ENCODE measurements at regions not wholly inside any gene's neighbourhood (a gene's known extent, or its start where the extent isn't known, plus 50 kb on each side); places are given as distances from the start of the nearest gene placed in this dataset.

DNA sequence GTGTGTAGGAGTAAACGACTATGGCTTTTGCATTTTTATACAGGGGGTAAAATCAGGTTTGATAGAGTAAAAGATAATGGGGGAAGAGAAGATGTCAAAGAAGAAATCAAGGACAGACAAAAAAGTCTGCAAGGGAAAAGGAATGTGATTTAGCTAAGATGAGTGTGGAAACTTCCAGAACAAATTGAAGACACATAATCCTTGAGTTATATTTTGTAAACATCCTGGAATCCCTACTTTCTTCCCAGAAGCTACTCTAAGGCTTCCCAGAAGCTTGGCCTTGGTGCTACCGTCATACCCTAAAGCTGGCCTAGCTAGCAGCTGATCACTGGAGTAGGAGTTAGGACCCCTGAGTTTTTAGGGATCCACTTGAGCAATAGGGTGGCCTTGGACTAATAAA is 82.4 kb downstream of the BLID start:
- in situ Hi-C loops (cut with MboI; ENCODE audit: low pct_unique_long_range_greater_than_20kb in 2 of 9, low sequenced_read_pairs in 9 of 9, unreplicated experiment in 9 of 9): no loop called here
- WGBS, 10 experiments: 44 to 100% (median 81%) methylated on average over 2 of the region's 2 CpGs; no CpG with 5 or more reads in 4 of the 10 experiments
- H3K27ac ChIP-seq: no peak overlapping the region
- H3K4me3 ChIP-seq: no peak overlapping the region
- no peak for ATAC-seq (replicated peaks in 6 of 8)
- no peaks in the 10 kb centered on the region for H3K4me1 ChIP-seq (replicated peaks in 1 of 2)

DNA sequence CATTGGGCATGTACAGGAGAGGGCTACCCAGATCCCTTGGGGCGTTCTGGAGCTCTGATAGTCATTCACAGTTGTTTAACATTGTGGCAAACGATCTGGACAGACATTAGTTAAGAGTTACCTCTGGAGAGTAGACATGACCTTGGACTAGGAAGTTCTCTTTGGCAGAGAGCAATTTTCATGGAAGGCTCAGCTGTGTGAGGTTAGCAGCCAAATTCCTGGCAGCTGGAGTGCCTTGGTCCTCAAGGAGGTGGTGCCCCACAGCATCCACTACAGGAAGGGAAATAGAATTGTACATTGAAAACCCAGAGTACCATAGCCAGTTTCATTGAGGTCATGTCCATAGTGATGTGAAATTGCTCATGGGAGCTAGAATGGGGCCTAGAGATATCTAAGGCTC is 82.8 kb downstream of the BLID start:
- no peak for ATAC-seq (replicated peaks in 6 of 8)
- in situ Hi-C loops (cut with MboI; ENCODE audit: low pct_unique_long_range_greater_than_20kb in 2 of 9, low sequenced_read_pairs in 9 of 9, unreplicated experiment in 9 of 9): no loop called here
- no peak overlapping the region for H3K27ac ChIP-seq
- WGBS, 10 experiments: 20 to 92% (median 83%) methylated on average over 1 to 2 of the region's 2 CpGs; no CpG with 5 or more reads in 3 of the 10 experiments
- no peaks in the 10 kb centered on the region for H3K4me1 ChIP-seq (replicated peaks in 1 of 2)
- H3K4me3 ChIP-seq: no peak overlapping the region

DNA sequence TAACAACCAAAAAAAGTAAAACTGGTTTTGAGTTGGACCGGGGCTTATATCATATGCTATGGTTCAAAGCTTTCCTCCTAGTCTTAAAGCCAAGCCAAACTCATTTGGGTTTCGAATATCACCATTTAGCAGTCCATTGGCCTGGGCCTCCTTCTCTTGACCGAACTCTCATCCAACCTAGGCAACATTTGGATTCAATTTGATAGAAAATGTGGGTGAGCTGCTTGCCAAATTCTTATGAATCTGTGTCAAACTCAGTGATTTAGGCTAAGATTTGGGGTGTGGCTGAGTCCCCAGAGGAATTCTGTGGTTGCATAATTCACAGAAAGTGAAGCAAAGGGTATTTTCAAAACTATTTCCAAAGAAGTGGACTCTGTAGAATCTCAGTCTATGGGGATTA is 83.7 kb downstream of the BLID start:
- in situ Hi-C loops (cut with MboI; ENCODE audit: low pct_unique_long_range_greater_than_20kb in 2 of 9, low sequenced_read_pairs in 9 of 9, unreplicated experiment in 9 of 9): no loop called here
- 0 to 86% (median 80%) methylated on average over 2 to 3 of the region's 3 CpGs; no CpG with 5 or more reads in 5 of the 10 experiments for WGBS, 10 experiments
- H3K4me3 ChIP-seq: no peak overlapping the region
- peak in 2 of 8 experiments; percentile 44 to 49 for ATAC-seq (replicated peaks in 6 of 8)
- H3K27ac ChIP-seq: no peak overlapping the region
- no peaks in the 10 kb centered on the region for H3K4me1 ChIP-seq (replicated peaks in 1 of 2)

DNA sequence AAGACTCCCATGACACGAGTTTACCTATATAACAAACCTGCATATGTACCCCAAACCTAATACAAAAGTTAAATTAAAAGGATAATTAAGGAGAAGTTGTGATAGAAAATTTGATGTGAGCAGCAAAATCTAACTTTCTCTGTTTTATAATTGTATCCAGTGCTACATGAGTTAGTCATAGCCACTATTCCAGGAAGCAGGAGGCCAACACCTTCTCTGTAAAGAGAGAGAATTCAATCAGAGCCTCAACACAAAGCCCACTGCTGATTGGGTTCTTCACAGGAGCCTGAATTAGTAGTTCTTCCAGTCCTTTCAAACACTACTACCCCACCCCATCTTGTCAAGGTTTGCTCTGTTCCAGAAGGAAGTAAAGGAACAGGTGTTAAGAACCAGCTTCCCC is 84.2 kb downstream of the BLID start:
- Histone ChIP-seq H3K4me1 (replicated peaks in 1 of 2) (no peaks in the 10 kb centered on the region), H3K27ac (no peak overlapping the region), H3K4me3 (no peak overlapping the region)
- in situ Hi-C loops (cut with MboI; ENCODE audit: low pct_unique_long_range_greater_than_20kb in 2 of 9, low sequenced_read_pairs in 9 of 9, unreplicated experiment in 9 of 9): no loop called here
- WGBS, 10 experiments: 25 to 100% (median 81%) methylated on average over 1 of the region's 1 CpG; no CpG with 5 or more reads in 4 of the 10 experiments
- ATAC-seq (replicated peaks in 6 of 8): peak in 2 of 8 experiments; percentile 47 to 58

DNA sequence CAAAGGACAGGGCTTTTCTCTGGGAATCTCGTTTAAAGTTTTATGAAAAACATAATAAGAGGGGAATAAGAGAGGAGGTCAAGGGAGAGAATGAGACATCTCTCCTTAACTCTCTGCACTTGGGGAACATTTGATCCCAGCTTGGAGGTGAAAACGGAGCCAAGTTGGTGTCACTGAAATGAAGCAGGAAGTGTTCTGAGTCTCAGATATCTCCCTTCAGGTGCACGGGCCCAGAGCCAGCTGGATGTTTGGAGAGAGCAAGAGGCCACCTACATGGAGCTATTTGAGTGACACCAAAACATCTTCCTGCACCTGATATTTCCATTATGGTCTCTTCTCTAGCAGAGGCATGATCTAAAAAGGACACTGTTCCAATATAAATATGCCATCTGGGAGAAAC is 85.7 kb downstream of the BLID start:
- in situ Hi-C loops (cut with MboI; ENCODE audit: low pct_unique_long_range_greater_than_20kb in 2 of 9, low sequenced_read_pairs in 9 of 9, unreplicated experiment in 9 of 9): no loop called here
- H3K27ac ChIP-seq: no peak overlapping the region
- H3K4me1 ChIP-seq (replicated peaks in 1 of 2): no peaks in the 10 kb centered on the region
- H3K4me3 ChIP-seq: no peak overlapping the region
- 58 to 100% (median 100%) methylated on average over 1 to 3 of the region's 3 CpGs; no CpG with 5 or more reads in 3 of the 10 experiments for WGBS, 10 experiments
- no peak for ATAC-seq (replicated peaks in 6 of 8)

DNA sequence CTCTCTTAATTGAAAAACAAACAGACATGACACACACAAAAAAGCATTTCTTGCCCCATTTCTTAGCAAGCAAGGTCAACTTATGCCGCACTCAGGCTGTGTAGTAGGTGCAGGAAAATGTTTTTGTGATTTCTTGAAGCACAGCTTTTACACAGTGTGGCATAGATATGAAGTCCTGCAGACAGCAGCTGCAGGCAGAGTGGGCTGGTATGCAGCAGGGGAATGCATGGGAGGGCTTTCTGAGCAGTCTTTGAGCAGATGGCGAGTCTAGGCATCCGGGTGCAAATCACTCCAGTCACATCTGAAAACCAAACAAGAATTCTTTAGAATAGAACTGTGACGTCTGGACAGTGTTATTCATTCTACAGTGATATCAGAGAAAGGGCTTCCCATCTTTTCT is 87.5 kb downstream of the BLID start:
- 73 to 100% (median 93%) methylated on average over 1 to 4 of the region's 4 CpGs; no CpG with 5 or more reads in 3 of the 10 experiments for WGBS, 10 experiments
- ATAC-seq (replicated peaks in 6 of 8): no peak
- H3K27ac ChIP-seq: no peak overlapping the region
- peaks cover 0 to 5% of the 10 kb centered on the region in 2 donors for H3K4me1 ChIP-seq (replicated peaks in 1 of 2)
- no peak overlapping the region for H3K4me3 ChIP-seq
- in situ Hi-C loops (cut with MboI; ENCODE audit: low pct_unique_long_range_greater_than_20kb in 2 of 9, low sequenced_read_pairs in 9 of 9, unreplicated experiment in 9 of 9): no loop called here

DNA sequence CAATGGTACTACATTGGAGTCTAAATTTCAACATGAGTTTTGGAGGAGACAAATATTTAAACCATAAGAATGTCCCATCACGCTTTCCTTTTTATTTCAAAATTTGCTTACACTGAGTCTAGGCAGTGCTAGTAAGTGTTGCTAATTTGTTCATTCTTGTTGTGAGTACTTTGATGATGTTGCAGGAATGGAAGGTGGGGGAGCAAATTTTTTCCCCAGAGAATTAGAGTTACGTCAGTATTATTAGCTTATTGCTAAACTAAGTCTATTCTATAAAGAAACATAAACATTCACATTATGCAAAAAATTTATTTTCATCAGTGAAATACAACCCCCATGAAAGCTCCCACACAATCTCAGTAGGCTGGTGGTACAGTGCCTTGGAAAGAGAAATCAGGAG is 88.0 kb downstream of the BLID start:
- in situ Hi-C loops (cut with MboI; ENCODE audit: low pct_unique_long_range_greater_than_20kb in 2 of 9, low sequenced_read_pairs in 9 of 9, unreplicated experiment in 9 of 9): no loop called here
- no peak for ATAC-seq (replicated peaks in 6 of 8)
- Histone ChIP-seq H3K4me3 (no peak overlapping the region), H3K4me1 (replicated peaks in 1 of 2) (peaks cover 0 to 5% of the 10 kb centered on the region in 2 donors), H3K27ac (no peak overlapping the region)
- WGBS, 10 experiments: 86 to 100% (median 100%) methylated on average over 1 to 2 of the region's 2 CpGs; no CpG with 5 or more reads in 1 of the 10 experiments

DNA sequence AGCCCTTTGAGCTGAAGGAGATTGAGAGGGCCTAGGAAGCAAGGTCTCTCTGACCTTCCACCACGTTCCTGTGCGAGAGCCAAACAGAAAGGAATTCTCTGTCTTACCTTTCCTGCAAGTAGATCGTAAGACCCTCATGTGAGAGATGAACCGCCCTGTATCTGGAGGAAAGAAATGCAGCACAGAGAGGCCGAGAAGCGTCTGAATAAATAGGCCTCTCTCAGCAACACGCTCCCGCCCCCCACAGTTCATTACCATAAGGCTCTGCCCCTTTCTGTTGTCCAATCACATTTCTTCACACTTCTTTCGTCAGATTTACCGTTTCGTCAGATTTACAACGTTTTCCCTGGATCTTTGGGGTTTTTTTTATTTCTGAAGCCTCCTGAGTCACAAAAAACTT is 90.3 kb downstream of the BLID start:
- 52 to 100% (median 89%) methylated on average over 1 to 11 of the region's 12 CpGs for WGBS, 10 experiments
- Histone ChIP-seq H3K4me1 (replicated peaks in 1 of 2) (peaks cover 0 to 5% of the 10 kb centered on the region in 2 donors), H3K27ac (no peak overlapping the region), H3K4me3 (no peak overlapping the region)
- no peak for ATAC-seq (replicated peaks in 6 of 8)
- in situ Hi-C loops (cut with MboI; ENCODE audit: low pct_unique_long_range_greater_than_20kb in 2 of 9, low sequenced_read_pairs in 9 of 9, unreplicated experiment in 9 of 9): no loop called here

DNA sequence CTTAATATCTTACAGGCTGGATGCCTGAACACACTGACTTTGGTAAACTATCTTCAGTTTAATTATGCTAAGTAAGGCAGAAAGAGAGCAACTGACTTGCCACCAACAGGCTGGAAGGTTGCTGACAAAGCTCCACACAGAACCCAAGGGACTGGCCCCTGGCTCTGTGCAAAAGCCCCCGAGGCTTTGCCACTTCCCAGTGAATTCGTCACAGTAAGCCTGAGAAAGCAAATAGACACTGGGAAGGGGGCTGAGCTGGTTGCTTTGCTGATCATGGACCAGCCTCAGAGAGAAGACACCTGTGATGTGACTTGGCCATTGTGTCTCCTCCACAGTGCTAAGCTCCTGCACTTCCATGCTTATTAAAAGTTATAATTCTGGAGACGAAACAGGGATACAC is 91.7 kb downstream of the BLID start:
- in situ Hi-C loops (cut with MboI; ENCODE audit: low pct_unique_long_range_greater_than_20kb in 2 of 9, low sequenced_read_pairs in 9 of 9, unreplicated experiment in 9 of 9): no loop called here
- no peak for ATAC-seq (replicated peaks in 6 of 8)
- no peak overlapping the region for H3K4me3 ChIP-seq
- peaks cover 0 to 5% of the 10 kb centered on the region in 2 donors for H3K4me1 ChIP-seq (replicated peaks in 1 of 2)
- WGBS, 10 experiments: 19 to 80% (median 40%) methylated on average over 1 to 2 of the region's 3 CpGs; no CpG with 5 or more reads in 5 of the 10 experiments
- H3K27ac ChIP-seq: no peak overlapping the region

DNA sequence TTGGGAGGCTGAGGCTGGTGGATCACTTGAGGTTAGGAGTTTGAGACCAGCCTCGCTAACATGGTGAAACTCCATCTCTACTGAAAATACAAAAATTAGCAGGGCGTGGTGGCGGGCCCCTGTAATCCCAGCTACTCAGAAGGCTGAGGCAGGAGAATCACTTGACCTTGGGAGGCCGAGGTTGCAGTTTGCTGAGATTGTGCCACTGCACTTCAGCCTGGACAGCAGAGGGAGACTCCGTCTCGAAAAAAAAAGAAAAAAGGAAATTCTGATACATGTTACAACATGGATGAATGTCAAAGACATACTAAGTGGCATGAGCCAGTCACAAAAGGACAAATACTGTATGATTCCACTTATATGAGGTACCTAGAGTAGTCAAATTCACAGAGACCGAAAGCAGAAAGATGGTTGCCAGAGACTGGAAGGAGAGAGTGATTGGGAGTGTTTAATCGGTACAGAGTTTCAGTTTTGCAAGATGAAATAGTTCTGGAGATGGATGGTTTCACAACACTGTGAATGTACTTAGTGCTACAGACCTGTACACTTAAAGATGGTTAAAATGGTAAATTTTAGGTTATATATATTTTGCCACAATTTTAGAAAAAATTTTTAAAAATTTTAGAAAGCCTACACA is 92.3 kb downstream of the BLID start:
- ATAC-seq (replicated peaks in 6 of 8): no peak
- 17 to 100% (median 78%) methylated on average over 1 to 8 of the region's 8 CpGs; no CpG with 5 or more reads in 1 of the 10 experiments for WGBS, 10 experiments
- Histone ChIP-seq H3K4me3 (no peak overlapping the region), H3K4me1 (replicated peaks in 1 of 2) (peaks cover 0 to 5% of the 10 kb centered on the region in 2 donors), H3K27ac (no peak overlapping the region)
- in situ Hi-C loops (cut with MboI; ENCODE audit: low pct_unique_long_range_greater_than_20kb in 2 of 9, low sequenced_read_pairs in 9 of 9, unreplicated experiment in 9 of 9): no loop called here

DNA sequence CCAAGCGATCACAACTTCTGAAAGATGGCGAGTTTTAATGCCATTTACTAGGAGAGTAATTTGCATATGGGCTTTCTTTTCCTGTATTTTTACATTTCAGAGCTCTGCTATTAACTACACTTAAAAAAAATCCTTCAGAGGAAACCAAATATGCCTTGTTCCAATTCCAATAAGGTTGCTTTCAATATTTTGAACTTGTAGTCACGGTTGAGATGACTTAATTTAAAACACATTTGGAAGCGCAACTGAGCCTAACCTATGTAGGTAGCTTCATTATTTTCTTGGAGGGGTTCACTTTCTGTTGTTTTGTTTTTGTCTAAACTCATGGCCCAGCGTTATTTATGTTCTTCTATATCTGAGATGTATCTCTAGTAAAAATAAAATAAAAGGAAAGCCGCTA is 93.4 kb downstream of the BLID start:
- in situ Hi-C loops (cut with MboI; ENCODE audit: low pct_unique_long_range_greater_than_20kb in 2 of 9, low sequenced_read_pairs in 9 of 9, unreplicated experiment in 9 of 9): no loop called here
- Histone ChIP-seq H3K27ac (no peak overlapping the region), H3K4me3 (no peak overlapping the region), H3K4me1 (replicated peaks in 1 of 2) (peaks cover 0 to 5% of the 10 kb centered on the region in 2 donors)
- no peak for ATAC-seq (replicated peaks in 6 of 8)
- WGBS, 10 experiments: 75 to 98% (median 91%) methylated on average over 4 to 6 of the region's 6 CpGs

DNA sequence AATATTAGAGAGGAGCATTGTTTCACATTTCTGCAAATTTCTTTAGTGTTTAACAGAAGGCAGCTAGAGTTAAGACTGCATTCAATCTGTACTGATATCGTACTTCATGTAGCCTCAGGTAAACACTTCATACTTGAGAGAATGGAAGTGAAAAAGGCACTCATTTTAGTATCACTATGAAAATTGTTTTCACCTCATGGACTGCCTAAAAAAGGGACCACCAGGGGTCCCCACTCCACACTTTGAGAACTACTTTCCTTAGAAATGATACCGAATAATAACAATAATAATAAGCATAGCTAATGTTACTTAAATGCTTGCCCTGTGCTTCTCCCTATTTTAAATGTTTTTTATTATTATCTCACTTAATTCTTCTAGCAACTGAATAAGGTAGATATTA is 95.1 kb downstream of the BLID start:
- Histone ChIP-seq H3K27ac (no peak overlapping the region), H3K4me1 (replicated peaks in 1 of 2) (peaks cover 0 to 5% of the 10 kb centered on the region in 2 donors), H3K4me3 (no peak overlapping the region)
- no peak for ATAC-seq (replicated peaks in 6 of 8)
- WGBS, 10 experiments: 14 to 100% (median 75%) methylated on average over 1 to 2 of the region's 2 CpGs; no CpG with 5 or more reads in 1 of the 10 experiments
- in situ Hi-C loops (cut with MboI; ENCODE audit: low pct_unique_long_range_greater_than_20kb in 2 of 9, low sequenced_read_pairs in 9 of 9, unreplicated experiment in 9 of 9): no loop called here

DNA sequence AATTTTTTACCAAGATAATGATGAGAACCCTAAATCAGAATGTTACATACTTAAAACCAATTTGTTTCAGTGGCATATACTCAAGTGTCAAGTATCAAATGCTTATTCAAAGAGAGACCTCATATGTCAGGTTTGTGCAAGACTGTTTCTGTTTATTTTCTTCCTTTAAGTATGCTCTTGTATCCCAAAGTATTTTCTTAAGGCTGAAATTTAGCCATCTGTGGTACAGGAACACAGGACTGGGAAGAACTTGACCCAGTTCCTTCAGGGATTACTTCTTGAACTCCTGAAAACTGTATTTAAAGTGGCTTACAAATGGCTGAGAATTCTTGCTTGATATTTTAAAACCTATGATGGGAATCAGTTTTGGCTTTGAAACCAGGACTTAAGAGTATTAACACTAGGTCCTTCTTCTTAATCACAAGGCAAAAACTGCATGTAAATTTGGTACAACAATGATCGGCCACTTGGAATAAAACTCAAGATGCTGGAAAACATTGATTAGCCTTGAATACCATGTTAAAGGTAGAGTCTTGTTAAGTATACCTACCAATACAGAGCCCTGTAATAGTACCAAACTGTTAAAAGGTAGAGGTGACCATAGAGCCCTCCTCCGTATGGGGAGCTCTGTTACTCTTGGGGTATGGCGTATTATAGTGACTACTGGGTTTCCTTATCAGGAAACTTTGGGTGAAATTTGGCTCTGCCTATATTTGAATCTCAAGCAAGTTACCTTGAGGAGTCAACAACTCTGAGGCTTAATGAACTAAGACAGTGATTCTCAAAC is 95.9 kb downstream of the BLID start:
- in situ Hi-C loops (cut with MboI; ENCODE audit: low pct_unique_long_range_greater_than_20kb in 2 of 9, low sequenced_read_pairs in 9 of 9, unreplicated experiment in 9 of 9): no loop called here
- peaks cover 0 to 5% of the 10 kb centered on the region in 2 donors for H3K4me1 ChIP-seq (replicated peaks in 1 of 2)
- ATAC-seq (replicated peaks in 6 of 8): no peak
- no peak overlapping the region for H3K27ac ChIP-seq
- H3K4me3 ChIP-seq: no peak overlapping the region
- WGBS, 10 experiments: 72 to 100% (median 94%) methylated on average over 1 to 3 of the region's 3 CpGs; no CpG with 5 or more reads in 1 of the 10 experiments

Measured in motor neuron (in vitro differentiated cells).